ENCODE measurements at regions not wholly inside any gene's neighbourhood (a gene's known extent, or its start where the extent isn't known, plus 50 kb on each side); places are given as distances from the start of the nearest gene placed in this dataset.

DNA sequence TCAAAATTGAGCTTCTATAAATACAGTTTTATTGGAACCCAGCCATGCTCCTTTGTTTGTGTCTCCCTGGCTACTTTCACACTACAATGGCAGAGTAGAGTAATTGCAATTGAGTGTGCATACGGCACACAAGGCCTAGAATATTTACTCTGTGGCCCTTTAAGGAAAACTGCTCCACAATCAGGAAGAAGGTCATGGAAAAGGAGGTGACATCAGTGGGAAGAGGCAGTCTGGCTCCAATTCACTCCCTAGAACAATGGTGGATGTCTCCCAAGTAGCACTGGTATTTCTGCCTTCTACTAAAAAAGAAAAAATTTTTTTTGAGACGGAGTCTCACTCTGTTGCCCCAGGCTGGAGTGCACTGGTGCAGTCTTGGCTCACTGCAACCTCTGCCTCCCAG lies 51.3 kb downstream of the KRTAP19-8 start:
- Histone ChIP-seq H3K27ac (ENCODE audit: low read length) (no peak overlapping the region), H3K9me3 (ENCODE audit: low read length) (no peaks in the 10 kb centered on the region), H3K79me2 (ENCODE audit: low read length) (no peaks in the 10 kb centered on the region), H2AFZ (ENCODE audit: low read length) (no peak overlapping the region), H3K9ac (ENCODE audit: low read length) (no peak overlapping the region), H3K9me2 (replicated peaks; ENCODE audit: insufficient read depth, low read length) (no peaks in the 10 kb centered on the region), H3K27me3 (ENCODE audit: low read length) (peaks cover 4% of the 10 kb centered on the region; the same call in 1 of the 2 replicates), H3K36me3 (ENCODE audit: insufficient read depth, low read length) (no peaks in the 10 kb centered on the region), H3K4me1 (ENCODE audit: low read length) (no peaks in the 10 kb centered on the region), H3K4me2 (ENCODE audit: low read depth, low read length, poor library complexity, severe bottlenecking) (no peak overlapping the region), H3K4me3 (ENCODE audit: low read length) (no peak overlapping the region), H4K20me1 (ENCODE audit: insufficient read depth, low read depth, low read length) (no peaks in the 10 kb centered on the region)
- no peak for DNase-seq

DNA sequence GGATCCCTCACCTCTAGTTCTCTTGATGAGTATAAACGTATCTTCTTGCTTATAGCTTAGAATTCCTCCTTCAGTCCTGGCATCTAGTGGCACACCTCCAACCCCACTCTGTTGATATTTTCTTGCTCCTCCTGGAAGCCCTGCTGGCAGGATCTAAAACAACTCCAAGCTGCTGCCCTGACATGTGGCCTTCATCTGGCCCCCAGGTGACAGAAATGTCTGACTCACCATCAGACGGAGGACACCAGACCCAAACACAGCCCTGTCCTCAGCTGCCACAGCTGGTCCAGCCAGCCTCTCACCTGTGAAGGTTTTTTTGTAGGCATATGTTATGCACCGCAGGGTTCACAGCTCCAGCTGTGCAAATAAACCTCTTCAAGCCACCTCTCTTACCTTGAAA lies 53.4 kb downstream of the KRTAP19-8 start:
- Histone ChIP-seq H3K9me2 (replicated peaks; ENCODE audit: insufficient read depth, low read length) (no peaks in the 10 kb centered on the region), H3K27me3 (ENCODE audit: low read length) (peaks cover 4% of the 10 kb centered on the region; the same call in 1 of the 2 replicates), H3K9ac (ENCODE audit: low read length) (no peak overlapping the region), H3K4me1 (ENCODE audit: low read length) (peaks cover 9% of the 10 kb centered on the region), H3K36me3 (ENCODE audit: insufficient read depth, low read length) (no peaks in the 10 kb centered on the region), H3K79me2 (ENCODE audit: low read length) (no peaks in the 10 kb centered on the region), H3K27ac (ENCODE audit: low read length) (no peak overlapping the region), H2AFZ (ENCODE audit: low read length) (no peak overlapping the region), H4K20me1 (ENCODE audit: insufficient read depth, low read depth, low read length) (no peaks in the 10 kb centered on the region), H3K9me3 (ENCODE audit: low read length) (no peaks in the 10 kb centered on the region), H3K4me3 (ENCODE audit: low read length) (no peak overlapping the region), H3K4me2 (ENCODE audit: low read depth, low read length, poor library complexity, severe bottlenecking) (no peak overlapping the region)
- no peak for DNase-seq

DNA sequence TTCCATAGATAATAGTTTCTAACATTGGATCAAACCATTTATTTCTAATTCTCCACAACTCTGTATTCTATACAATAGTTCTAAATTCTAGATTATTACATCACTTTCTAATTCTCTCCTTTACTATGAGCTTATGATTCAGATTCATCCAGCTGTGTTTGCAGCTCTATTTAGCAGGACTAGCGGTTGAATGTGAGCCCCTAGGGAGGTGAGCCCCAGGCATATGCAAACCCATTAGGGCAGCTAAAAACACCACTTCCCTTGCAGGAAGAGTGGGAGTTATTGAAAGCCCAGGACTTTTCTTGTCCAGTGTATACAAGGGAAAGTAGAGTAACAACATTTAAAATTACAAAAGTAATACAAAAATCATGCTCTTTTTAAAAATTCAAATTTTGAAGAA lies 56.9 kb downstream of the KRTAP19-8 start:
- Histone ChIP-seq H3K36me3 (ENCODE audit: insufficient read depth, low read length) (no peaks in the 10 kb centered on the region), H3K4me3 (ENCODE audit: low read length) (no peak overlapping the region), H3K9ac (ENCODE audit: low read length) (no peak overlapping the region), H3K79me2 (ENCODE audit: low read length) (no peaks in the 10 kb centered on the region), H3K9me2 (replicated peaks; ENCODE audit: insufficient read depth, low read length) (no peaks in the 10 kb centered on the region), H2AFZ (ENCODE audit: low read length) (no peak overlapping the region), H3K27me3 (ENCODE audit: low read length) (no peaks in the 10 kb centered on the region), H3K4me2 (ENCODE audit: low read depth, low read length, poor library complexity, severe bottlenecking) (no peak overlapping the region), H4K20me1 (ENCODE audit: insufficient read depth, low read depth, low read length) (no peaks in the 10 kb centered on the region), H3K27ac (ENCODE audit: low read length) (no peak overlapping the region), H3K9me3 (ENCODE audit: low read length) (no peaks in the 10 kb centered on the region), H3K4me1 (ENCODE audit: low read length) (peaks cover 9% of the 10 kb centered on the region)
- peak; percentile 51 for DNase-seq

DNA sequence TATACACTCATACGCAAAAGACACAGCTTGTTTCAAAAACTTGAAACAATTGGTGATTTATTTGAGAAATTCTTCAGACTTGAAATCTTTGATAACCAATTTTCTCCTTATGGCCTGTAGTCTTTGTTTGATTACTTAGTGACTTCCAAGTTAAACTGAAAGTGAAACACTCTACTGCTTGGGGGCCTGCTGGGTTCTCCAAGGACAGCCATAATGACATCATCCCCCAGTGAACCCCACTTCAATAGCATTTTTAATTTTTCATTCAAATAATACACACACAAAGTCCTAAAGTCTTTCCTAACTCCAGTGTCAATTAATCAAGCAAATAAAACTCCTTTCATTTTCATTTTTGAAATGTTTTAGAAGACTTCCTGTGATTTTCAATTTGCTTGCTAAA lies 59.2 kb downstream of the KRTAP19-8 start:
- Histone ChIP-seq H3K36me3 (ENCODE audit: insufficient read depth, low read length) (no peaks in the 10 kb centered on the region), H3K27me3 (ENCODE audit: low read length) (no peaks in the 10 kb centered on the region), H4K20me1 (ENCODE audit: insufficient read depth, low read depth, low read length) (no peaks in the 10 kb centered on the region), H3K4me1 (ENCODE audit: low read length) (peaks cover 9% of the 10 kb centered on the region), H3K27ac (ENCODE audit: low read length) (no peak overlapping the region), H3K9ac (ENCODE audit: low read length) (no peak overlapping the region), H3K4me2 (ENCODE audit: low read depth, low read length, poor library complexity, severe bottlenecking) (no peak overlapping the region), H3K9me2 (replicated peaks; ENCODE audit: insufficient read depth, low read length) (no peaks in the 10 kb centered on the region), H2AFZ (ENCODE audit: low read length) (no peak overlapping the region), H3K4me3 (ENCODE audit: low read length) (no peak overlapping the region), H3K9me3 (ENCODE audit: low read length) (no peaks in the 10 kb centered on the region), H3K79me2 (ENCODE audit: low read length) (no peaks in the 10 kb centered on the region)
- DNase-seq, result no peak

DNA sequence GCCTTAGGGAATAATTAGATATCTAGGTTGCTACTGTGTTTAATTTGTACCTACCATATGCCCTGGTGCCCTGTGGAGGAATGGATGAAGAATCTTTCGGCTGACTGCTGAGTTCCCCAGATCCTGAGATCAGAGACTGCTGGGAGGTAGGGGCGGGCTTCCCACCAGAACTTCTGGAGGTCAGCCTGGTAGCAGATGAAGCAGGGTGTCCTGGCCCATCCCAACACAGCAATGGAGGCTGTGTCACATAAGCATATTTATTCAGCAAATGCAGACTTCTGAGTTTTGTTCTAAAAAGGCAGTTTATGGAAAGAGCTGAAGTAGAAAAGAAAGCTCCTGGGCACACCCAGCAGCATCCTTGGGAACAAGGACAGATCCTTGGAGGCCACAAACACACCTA lies 74.0 kb downstream of the KRTAP19-8 start:
- Histone ChIP-seq H3K9me3 (ENCODE audit: low read length) (no peaks in the 10 kb centered on the region), H3K4me2 (ENCODE audit: low read depth, low read length, poor library complexity, severe bottlenecking) (no peak overlapping the region), H3K9ac (ENCODE audit: low read length) (no peak overlapping the region), H3K79me2 (ENCODE audit: low read length) (no peaks in the 10 kb centered on the region), H3K9me2 (replicated peaks; ENCODE audit: insufficient read depth, low read length) (no peaks in the 10 kb centered on the region), H2AFZ (ENCODE audit: low read length) (no peak overlapping the region), H4K20me1 (ENCODE audit: insufficient read depth, low read depth, low read length) (no peaks in the 10 kb centered on the region), H3K4me1 (ENCODE audit: low read length) (no peaks in the 10 kb centered on the region), H3K4me3 (ENCODE audit: low read length) (no peak overlapping the region), H3K27me3 (ENCODE audit: low read length) (no peaks in the 10 kb centered on the region), H3K27ac (ENCODE audit: low read length) (no peak overlapping the region), H3K36me3 (ENCODE audit: insufficient read depth, low read length) (no peaks in the 10 kb centered on the region)
- DNase-seq, result no peak

DNA sequence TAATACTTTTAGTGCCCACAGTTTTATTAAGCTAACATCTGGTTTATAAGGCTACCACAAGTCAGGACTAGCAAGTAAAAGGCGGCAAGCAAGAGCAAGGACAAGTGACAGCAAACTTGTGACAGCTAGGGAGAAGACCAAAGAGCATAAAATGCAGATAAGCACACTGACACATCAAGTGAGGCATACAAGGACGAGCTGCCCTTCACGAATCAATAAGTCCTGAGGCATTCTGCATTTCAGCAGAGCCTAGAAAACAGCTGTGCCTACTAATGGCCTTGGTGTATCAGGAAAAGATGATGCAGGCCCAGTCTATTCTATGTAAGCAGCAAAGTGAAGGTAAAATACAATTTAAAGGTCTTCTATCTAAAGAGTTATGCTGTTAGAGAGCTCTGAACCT lies 74.8 kb downstream of the KRTAP19-8 start:
- no peaks in the 10 kb centered on the region for H3K9me2 ChIP-seq (replicated peaks; ENCODE audit: insufficient read depth, low read length)
- no peak overlapping the region for H3K27ac ChIP-seq (ENCODE audit: low read length)
- DNase-seq, result no peak

DNA sequence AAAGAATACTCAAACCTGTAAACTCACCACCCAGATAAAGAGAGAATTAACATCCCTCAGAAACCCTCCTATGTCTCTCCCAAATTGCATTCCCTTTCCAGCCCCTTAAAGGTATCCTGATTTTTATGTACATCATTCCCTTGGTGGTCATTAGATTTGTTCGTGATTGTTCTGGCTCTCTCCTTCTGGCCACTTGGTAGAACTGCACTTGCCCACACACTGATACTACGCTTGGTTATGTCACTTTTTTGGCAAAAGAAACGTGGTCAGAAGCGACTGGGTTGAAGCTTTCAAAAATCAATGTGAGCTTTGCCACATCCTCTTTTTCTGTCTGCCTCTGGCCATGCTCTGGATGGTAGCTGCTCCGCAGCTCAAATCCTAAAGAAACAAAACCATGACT lies 76.3 kb downstream of the KRTAP19-8 start:
- DNase-seq, result no peak
- H3K36me3 ChIP-seq (ENCODE audit: insufficient read depth, low read length), result no peaks in the 10 kb centered on the region
- no peak overlapping the region for H3K4me3 ChIP-seq (ENCODE audit: low read length)
- no peaks in the 10 kb centered on the region for H3K27me3 ChIP-seq (ENCODE audit: low read length)
- no peaks in the 10 kb centered on the region for H3K79me2 ChIP-seq (ENCODE audit: low read length)
- H3K4me2 ChIP-seq (ENCODE audit: low read depth, low read length, poor library complexity, severe bottlenecking), result no peak overlapping the region
- no peaks in the 10 kb centered on the region for H3K4me1 ChIP-seq (ENCODE audit: low read length)
- H3K27ac ChIP-seq (ENCODE audit: low read length), result no peak overlapping the region
- no peaks in the 10 kb centered on the region for H4K20me1 ChIP-seq (ENCODE audit: insufficient read depth, low read depth, low read length)
- H2AFZ ChIP-seq (ENCODE audit: low read length), result no peak overlapping the region
- no peak overlapping the region for H3K9ac ChIP-seq (ENCODE audit: low read length)
- H3K9me2 ChIP-seq (replicated peaks; ENCODE audit: insufficient read depth, low read length), result no peaks in the 10 kb centered on the region
- H3K9me3 ChIP-seq (ENCODE audit: low read length), result no peaks in the 10 kb centered on the region

More for the DNA sequence above, 74.8 kb downstream of the KRTAP19-8 start:
- Histone ChIP-seq H3K9ac (ENCODE audit: low read length) (no peak overlapping the region), H3K27me3 (ENCODE audit: low read length) (no peaks in the 10 kb centered on the region), H3K79me2 (ENCODE audit: low read length) (no peaks in the 10 kb centered on the region), H3K4me3 (ENCODE audit: low read length) (no peak overlapping the region), H4K20me1 (ENCODE audit: insufficient read depth, low read depth, low read length) (no peaks in the 10 kb centered on the region), H3K9me3 (ENCODE audit: low read length) (no peaks in the 10 kb centered on the region), H3K4me1 (ENCODE audit: low read length) (no peaks in the 10 kb centered on the region), H2AFZ (ENCODE audit: low read length) (no peak overlapping the region), H3K36me3 (ENCODE audit: insufficient read depth, low read length) (no peaks in the 10 kb centered on the region), H3K4me2 (ENCODE audit: low read depth, low read length, poor library complexity, severe bottlenecking) (no peak overlapping the region)

DNA sequence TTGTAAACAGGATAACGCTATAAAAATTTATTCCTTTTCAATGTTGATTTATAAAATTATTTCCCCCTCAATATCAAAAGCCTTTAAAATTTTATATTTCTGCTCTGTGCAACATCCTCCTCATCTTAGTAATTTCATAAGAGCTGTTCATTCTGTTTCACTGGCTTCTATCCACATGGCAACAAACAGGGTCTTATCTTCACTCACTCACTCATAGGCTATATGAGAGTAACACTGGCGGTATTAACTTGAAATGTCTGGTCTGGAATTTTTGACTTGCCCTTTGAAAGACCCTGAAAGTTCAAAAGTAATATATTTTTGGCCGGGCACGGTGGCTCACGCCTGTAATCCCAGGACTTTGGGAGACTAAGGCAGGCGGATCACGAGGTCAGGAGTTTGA lies 77.4 kb upstream of the KRTAP11-1 start:
- Histone ChIP-seq H3K4me3 (ENCODE audit: low read length) (no peak overlapping the region), H3K9me2 (replicated peaks; ENCODE audit: insufficient read depth, low read length) (no peaks in the 10 kb centered on the region), H3K36me3 (ENCODE audit: insufficient read depth, low read length) (no peaks in the 10 kb centered on the region), H3K4me2 (ENCODE audit: low read depth, low read length, poor library complexity, severe bottlenecking) (no peak overlapping the region), H3K4me1 (ENCODE audit: low read length) (no peaks in the 10 kb centered on the region), H3K27me3 (ENCODE audit: low read length) (no peaks in the 10 kb centered on the region), H3K79me2 (ENCODE audit: low read length) (no peaks in the 10 kb centered on the region), H3K9ac (ENCODE audit: low read length) (no peak overlapping the region), H4K20me1 (ENCODE audit: insufficient read depth, low read depth, low read length) (no peaks in the 10 kb centered on the region), H3K9me3 (ENCODE audit: low read length) (no peaks in the 10 kb centered on the region), H2AFZ (ENCODE audit: low read length) (no peak overlapping the region), H3K27ac (ENCODE audit: low read length) (no peak overlapping the region)
- DNase-seq, result no peak

DNA sequence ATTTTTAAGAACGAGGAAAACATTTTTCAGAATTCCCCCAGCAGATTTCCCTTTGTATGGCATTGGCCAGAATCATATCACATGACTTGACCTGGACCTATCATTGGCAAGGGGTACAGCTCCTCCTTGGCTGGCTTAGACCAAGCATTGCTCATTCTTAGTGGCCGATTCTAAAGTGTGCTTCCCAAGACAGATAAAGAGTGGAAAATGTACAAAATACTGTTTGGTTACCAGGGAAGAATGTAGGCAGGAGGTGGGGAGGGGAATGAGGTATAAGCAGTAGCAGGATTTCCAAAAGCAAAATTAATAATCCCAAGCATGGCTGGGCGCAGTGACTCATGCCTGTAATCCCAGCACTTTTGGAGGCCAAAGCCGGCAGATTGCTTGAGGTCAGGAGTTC lies 75.6 kb upstream of the KRTAP11-1 start:
- Histone ChIP-seq H3K9me3 (ENCODE audit: low read length) (no peaks in the 10 kb centered on the region), H4K20me1 (ENCODE audit: insufficient read depth, low read depth, low read length) (no peaks in the 10 kb centered on the region)

More for the DNA sequence above, 75.6 kb upstream of the KRTAP11-1 start:
- Histone ChIP-seq H3K27me3 (ENCODE audit: low read length) (no peaks in the 10 kb centered on the region), H3K9ac (ENCODE audit: low read length) (no peak overlapping the region), H3K4me2 (ENCODE audit: low read depth, low read length, poor library complexity, severe bottlenecking) (no peak overlapping the region), H3K9me2 (replicated peaks; ENCODE audit: insufficient read depth, low read length) (no peaks in the 10 kb centered on the region), H3K79me2 (ENCODE audit: low read length) (no peaks in the 10 kb centered on the region), H3K27ac (ENCODE audit: low read length) (no peak overlapping the region), H2AFZ (ENCODE audit: low read length) (no peak overlapping the region), H3K4me1 (ENCODE audit: low read length) (no peaks in the 10 kb centered on the region), H3K4me3 (ENCODE audit: low read length) (no peak overlapping the region), H3K36me3 (ENCODE audit: insufficient read depth, low read length) (no peaks in the 10 kb centered on the region)
- DNase-seq, result no peak
